DMS 273 (cell line): ENCODE measurements at regions not wholly inside any gene's neighbourhood (a gene's known extent, or its start where the extent isn't known, plus 50 kb on each side); places are given as distances from the start of the nearest gene placed in this dataset.
"Not testable (repeated sequence)": the region's sequence is repeated elsewhere in the genome, so short reads cannot be mapped to it uniquely, and the experiment has no call there.

Experiments used
- DNase-seq: peaks from one replicate; lab custom pipeline; 2025; ENCODE audit not compliant: unreplicated experiment; lab: John Stamatoyannopoulos, UW

DNA sequence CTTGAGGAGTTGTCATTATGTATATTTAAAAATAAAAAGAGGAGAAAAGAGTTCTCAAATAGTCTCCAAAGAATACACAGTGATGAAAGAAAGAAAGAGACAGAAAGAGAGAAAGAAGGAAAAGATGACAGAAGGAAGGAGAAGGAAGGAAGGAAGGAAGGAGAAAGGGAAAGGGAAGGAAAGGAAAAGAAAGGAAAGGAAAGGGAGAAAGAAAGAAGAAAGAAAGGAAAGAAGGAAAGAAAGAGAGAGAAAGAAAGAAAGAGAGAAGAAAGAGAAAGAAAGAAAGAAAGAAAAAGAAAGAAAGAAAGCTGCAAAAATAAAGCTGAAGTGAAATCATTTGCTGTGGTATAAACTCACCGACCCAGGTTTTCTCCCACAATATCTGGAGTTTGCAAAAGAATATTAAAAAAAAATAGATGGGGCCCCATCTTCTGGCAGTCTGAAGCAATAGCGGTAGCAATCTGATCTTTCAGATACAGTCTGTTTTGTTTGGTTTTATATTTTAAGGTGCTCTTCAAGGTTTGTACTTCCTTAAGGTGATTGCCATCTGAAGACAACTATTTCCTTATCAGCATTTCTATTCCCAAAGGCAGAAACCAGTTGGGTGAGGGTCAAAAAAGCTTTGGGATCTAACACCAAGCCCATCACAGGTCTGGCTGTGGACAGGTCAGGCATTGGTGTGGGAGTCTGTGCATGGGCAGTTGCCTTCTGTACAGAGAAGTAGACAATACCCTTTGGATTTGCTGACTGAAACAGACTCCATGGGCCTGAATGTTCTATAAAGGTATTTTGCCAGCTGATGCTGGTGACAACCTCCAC is 160.4 kb downstream of the CPEB2 start:
- DNase-seq: peak; percentile 8

DNA sequence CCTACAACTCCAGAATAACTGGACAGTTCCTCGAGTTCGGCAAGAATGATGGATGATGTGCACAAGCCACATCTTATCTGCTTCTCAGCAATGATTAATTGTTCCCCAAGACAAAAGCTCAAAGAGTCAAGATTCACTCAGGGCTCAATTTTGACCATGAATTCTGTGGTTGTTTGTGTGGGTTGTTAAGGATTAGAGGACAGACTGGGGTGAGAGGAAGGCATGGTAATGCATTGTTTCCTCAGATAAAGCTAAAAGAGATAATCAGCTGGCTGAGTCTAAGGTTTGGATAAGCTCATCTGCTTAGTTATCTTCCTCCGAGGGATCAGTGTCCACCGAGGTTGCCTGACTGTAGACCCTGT is 161.0 kb downstream of the CPEB2 start:
- no peak for DNase-seq

DNA sequence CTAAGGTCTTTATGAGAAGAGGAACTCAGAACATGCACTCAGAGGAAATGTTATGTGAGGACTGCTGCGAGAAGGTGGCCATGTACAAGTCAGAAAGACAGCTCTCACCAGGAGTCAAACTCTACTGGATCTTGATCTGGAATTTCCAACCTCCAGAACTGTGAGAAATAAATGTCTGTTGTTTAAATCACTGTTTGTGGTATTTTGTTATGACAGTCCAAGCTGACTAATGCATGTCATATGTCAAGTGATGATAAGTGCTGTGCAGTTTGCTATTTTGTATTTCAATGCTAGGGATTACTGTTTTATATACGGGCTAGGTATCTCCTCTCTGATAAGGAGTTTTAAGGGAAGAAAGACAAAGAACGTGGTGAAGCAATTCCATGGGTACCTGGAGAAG is 162.3 kb downstream of the CPEB2 start:
- no peak for DNase-seq

DNA sequence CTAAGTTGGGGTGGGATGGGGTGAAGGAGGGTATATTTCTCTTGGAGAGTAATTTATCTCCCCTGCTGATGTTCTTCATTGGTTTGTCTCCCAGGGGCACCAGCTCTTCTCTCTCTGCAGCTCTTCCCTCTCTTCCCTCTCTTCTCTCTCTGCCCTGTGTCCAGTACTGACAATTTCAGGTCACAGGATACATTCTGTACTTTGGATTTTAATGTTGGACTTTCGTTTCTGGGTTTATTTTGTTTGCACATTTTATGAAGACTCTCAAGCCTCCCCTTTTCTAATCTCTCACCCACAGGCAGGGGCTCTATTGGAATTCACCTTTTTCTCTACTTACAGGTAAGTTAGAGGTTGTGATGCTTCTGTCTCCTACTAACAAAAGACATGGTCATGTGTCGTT is 165.5 kb downstream of the CPEB2 start:
- DNase-seq: no peak

DNA sequence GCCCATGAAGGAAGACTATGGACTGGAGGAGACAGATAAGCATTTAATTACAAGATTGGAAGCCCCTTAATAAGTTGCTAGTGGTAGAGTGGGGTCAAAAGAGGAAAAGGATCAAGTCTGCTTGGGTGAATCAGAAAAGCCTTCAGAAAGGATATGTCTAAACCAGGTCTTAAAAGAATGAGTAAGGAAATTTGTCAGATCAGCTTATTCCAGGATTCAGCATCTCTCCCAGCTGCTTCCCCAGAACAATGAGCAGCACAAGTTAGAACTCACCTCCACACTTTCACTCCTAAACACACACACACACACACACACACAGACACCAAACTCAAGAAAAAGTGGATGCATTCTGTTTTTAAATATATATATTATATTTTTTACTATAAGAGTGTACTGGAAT is 166.5 kb downstream of the CPEB2 start:
- no peak for DNase-seq

DNA sequence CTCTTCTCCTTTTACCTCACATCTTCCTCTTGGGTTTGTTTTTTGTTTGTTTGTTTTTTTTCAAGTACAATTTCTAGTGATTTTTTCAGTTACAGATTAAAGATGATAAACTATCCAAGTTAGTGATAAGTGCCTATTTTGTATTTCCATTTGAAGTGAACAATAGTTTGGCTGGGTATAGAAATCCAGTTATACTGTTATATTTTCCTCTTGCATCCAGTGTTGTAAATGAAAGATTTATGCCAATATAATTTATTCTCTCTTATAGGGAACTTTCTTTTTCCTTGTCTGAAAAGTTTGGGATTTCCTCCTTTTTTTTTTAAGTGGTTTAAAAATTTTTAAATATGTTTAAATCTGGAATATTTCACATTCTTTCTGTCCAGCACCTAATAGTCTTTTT is 169.4 kb downstream of the CPEB2 start:
- DNase-seq: no peak

DNA sequence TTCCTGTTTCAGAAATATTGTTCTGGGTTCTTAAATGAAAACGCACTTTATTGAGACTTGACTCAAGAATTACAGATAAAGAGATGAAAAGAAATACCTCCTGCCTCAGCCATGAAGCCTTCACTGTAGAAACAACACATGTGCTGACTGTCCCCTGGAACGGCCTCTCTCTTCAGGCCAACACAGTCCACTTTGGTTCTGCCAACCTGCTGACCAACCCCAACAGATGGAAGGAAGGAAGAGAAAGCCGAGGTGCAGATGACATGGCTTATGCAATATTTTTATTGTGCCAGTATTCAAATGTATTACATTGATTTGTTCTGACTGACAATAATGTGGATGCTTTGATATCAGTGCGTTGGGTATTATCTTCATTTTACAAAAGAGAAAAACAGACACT is 171.0 kb downstream of the CPEB2 start:
- no peak for DNase-seq

DNA sequence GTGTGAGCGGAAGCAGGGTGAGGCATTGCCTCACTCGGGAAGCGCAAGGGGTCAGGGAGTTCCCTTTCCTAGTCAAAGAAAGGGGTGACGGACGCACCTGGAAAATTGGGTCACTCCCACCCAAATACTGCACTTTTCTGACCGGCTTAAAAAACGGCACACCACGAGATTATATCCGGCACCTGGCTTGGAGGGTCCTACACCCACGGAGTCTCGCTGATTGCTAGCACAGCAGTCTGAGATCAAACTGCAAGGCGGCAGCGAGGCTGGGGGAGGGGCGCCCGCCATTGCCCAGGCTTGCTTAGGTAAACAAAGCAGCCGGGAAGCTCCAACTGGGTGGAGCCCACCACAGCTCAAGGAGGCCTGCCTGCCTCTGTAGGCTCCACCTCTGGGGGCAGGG is 171.9 kb downstream of the CPEB2 start:
- not testable (repeated sequence) for DNase-seq

DNA sequence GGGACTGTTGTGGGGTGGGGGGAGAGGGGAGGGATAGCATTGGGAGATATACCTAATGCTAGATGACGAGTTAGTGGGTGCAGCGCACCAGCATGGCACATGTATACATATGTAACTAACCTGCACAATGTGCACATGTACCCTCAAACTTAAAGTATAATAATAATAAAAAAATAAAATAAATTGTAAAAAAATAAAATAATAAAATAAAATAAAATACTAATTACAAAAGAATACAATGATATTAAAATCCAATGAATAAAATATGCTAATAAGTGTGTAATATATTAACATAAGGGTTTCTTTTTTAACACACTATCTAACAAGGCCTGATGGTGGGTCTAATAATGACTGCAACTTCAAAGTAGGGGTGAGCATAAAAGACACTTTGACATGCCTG is 177.6 kb downstream of the CPEB2 start:
- not testable (repeated sequence) for DNase-seq

DNA sequence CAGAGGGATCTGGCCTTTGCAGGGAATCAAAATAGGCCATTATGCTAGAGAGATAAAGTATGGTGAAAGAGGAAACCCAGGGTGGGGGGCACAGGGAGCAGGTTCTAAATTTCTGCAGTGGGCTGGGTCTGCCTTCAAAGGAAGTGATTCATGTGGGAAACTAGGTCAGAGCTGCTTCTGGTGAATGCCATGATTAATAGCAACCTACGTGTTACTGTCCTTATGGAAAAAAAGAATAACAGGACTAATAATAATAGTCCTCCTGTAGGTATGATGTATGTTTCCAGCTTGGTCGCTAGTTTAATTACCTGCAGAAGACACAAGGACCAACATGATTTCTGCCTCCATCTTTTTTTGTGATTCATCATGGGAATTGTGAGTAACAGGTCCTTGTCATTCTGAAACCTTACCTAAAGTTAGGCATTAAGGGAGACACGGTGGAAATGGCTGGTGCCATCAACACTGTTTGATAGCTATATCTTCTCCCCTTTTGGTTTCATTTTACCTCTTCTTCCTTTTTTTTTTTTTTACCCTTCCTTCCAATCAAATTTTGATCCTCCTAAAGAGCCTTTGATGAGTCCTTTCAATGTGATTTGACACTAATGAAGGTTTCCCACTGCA is 180.4 kb downstream of the CPEB2 start:
- DNase-seq: no peak

DNA sequence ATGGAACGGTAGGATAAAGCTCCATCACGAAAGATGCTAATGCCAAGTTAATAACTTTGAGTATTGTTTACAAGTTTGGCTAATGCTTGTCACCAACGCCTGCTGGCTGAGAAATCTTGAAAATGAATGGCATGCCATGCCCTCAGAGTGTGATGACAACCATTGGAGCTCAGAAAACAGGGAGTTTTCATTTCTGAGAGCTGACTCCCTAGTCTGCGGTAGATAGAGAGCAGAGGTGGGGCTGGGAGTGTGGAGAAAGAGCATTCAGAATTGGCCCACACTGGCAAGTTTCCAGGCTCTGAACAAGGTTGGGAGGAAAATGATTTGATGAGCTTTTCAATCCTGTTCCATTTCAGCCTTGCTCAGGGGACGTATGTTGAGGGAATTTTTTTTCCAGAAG is 183.9 kb downstream of the CPEB2 start:
- no peak for DNase-seq

DNA sequence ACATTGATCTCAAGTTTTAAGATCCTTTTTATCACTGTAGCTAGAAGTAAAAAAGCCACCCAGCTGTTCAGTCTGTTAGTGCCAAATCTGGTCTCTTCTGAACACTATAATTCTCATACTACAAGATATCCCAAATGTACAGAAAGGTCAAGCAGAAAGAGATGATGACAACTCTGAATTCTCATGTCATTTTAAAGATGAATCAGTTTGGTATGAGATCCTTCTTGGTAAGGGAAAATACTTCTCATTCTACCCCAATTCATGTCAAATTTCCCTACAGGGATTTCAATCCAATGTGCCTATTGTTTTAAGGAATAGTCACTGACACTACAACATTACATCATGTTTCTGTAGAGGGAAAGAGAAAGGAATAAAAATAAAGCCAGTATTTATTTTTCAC is 184.5 kb downstream of the CPEB2 start:
- DNase-seq: no peak

DNA sequence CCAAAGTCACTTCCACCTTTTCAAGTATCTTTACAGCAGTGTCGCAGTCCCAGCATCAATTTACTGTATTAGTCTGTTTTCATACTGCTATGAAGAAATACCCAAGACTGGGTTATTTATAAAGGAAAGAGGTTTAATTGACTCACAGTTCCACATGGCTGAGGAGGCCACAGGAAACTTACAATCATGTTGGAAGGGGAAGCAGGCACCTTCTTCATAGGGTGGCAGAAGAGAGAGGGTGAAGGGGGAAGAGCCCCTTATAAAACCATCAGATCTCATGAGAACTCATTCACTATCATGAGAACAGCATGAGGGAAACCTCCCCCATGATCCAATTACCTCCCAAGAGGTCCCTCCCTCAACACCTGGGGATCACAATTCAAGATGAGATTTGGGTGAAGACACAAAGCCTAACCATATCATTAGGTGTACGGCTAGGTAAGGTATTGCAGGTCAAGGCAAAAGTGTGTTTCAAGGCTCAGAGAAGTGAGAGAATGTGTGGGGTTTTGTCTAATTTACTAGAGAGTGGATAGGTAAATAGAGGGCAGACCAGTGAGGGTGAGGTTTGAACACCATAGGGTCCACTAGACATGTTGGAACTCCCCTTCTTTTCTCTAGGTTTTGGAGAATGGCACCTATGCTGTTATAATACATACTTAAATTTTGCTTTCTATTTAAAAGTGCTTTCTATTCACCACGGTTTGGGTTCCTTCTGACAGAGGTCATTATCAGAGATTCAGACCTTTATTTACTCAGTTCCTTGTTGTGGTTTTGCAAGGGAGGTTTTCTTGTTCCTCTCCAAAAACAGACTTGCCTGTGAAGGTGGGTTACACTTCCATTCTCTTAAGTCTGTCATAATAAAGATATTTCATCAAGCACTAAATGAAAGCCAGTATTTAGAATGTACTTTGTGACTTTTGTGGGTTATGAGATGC is 186.6 kb downstream of the CPEB2 start:
- no peak for DNase-seq

DNA sequence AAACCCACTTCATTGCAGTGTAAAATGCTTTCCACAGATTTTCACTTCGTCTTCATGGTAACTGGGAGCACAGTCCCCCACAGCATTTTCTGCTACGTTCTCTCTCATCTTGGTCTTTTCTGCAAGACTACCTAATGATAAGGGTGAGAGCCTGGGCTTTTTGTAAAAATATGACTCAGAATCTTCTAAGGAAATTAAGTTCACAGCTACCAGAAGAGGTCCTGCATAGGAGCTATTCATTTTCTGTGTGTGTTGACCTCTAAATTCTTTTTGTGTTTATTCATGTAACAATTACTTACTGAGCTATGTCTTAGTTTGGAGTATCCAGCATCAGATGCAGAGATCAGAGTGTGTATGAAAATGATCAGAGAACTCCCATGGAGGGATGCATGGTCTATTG is 192.2 kb downstream of the CPEB2 start:
- no peak for DNase-seq

DNA sequence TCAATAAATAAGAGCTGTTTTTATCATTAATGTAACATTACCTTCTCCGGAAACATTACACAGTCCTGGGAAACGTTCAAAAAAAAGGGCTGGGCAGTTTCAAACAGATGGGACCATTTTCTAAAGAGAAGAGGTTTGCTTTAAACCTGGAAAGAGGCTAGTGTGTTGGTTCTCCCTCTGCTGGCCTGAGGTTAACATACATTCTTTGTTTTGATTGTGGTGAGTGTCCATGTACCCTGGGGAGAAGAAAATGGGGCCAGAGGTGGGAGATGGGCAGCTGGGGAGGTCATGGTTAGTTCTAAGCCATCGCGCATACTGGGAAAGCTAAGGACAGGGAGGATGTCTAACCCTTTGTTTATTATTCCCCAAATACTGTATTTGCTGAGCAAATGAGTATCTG is 194.7 kb downstream of the CPEB2 start:
- peak; percentile 18 for DNase-seq

DNA sequence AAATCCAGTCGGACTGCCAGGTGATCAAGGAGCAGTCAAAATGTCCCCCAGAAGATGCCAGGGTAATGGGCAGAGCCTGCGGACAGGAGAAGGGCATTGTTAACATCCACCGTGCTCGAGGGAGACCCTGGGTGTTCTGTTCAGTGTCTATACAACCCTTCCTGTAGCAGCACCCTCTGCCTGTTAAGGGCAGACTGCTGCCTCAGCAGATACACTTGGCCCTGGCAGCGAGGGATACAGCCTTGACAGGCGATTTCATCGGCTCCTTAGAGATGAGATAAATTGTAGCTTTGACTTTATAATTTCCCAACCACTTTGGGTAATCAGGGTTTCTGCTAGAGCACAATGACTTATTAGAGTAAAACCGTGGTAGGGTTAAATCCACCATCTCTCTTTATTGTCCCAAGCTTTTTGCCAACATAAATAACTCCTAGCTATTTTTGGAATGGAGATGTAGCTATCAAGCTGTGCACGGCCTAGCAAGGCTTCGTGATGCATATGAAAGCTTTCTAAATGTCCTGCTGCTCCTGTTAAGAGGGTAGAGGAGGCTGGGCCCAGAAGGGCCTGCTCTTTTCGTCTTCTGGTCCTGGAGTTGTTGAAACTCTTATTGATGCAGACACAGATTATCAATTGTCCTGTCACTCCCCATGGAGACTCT is 195.9 kb downstream of the CPEB2 start:
- no peak for DNase-seq

DNA sequence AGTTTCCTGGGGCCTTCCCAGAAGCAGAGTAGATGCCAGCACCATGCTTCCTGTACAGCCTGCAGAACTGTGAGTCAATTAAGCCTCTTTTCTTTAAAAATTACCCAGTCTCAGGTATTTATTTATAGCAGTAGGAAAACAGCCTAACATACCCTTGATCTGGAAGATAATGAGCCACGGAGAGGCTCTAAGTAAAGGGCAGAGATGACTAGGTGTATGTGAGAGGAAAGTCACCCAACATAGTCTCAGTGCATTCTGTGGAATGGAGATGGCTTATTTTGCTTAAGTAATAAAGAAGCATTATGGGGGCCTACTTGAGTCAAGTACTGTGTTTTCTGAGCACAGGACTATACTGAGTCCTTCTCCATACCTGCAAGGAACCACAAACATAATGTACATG is 199.5 kb downstream of the CPEB2 start:
- DNase-seq: no peak

DNA sequence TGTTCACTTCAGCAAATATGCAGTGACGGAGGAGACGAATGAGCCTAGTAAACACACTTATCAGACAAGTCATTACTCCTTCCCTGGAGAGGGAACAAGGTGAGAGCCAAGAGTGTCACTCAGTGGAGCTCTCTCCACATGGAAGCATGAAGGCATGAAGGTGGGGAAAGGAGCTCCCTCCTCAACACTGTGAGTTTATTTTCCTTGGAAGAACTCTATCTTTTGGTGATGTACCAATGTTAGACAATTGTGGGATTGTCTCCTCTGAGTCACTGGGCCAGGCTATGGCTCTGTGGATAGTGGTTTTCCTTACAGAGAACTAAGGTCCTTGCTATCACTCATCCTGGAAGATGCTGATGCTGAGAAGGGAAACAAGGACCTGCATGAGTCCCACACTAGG is 200.2 kb downstream of the CPEB2 start:
- no peak for DNase-seq

DNA sequence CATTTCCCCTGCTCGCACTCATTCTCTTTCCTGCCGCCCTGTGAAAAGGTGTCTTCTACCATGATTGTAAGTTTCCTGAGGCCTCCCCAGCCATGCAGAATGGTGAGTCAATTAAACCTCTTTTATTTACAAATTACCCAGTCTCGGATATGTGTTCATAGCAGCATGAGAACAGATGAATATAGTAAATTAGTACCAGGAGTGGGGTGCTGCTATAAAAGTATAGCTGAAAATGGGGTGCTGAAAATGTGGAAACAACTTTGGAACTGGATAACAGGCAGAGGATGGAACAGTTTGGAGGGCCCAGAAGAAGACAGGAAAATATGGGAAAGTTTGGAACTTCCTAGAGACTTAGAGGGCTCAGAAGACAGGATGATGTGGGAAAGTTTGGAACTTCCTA is 204.2 kb downstream of the CPEB2 start:
- not testable (repeated sequence) for DNase-seq

DNA sequence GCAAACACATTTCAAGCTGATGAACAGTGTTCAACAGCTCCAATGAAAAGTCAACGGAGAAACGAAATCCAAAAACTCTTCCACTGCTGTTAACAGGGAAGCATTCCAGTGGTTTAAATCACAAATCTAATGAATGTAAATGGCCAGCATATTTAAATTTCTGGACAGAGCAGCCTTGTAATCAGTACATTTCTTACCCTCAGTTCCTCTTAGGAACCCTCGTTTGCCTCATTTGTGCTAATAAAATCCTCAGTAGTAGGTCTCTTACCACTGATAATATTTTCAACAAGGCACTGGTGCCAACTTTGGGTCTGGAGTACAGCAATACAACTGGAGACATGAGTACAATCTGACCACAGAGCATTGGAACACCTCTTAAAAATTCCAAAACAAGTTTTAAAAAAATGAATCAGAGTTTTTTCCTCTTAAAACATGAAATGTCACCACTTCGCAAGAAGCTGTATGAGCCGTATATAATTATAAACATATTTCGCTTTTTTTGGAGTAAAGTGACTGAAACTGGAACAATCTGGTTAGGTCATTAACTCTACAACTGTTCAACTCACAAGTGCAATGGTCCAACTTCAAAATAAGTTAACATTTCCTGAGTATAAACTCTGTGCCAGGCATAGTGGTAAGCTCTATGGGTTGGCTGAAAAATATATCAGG is 211.2 kb downstream of the CPEB2 start:
- no peak for DNase-seq

DNA sequence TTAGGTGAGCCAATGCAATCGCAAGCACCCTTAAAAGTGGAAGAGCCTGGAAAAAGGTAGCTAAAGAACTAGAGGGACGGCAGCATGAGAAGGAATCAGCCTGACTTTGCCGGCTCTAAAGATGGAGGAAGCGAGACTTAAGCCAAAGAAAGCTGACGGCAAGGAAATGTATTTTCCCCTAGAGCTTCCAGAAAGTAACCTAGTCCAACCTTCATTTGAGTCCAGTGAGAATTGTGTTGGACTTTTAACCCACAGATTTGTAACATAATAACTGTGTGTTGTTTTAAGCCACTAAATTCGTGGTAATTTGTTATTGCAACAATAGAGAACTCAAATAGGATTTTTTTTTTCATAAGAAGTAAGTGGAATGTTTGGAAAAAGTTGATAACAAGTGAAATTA is 212.7 kb upstream of the C1QTNF7 start:
- DNase-seq: no peak
